MV-4-11 (cell line): ENCODE measurements at regions not wholly inside any gene's neighbourhood (a gene's known extent, or its start where the extent isn't known, plus 50 kb on each side); places are given as distances from the start of the nearest gene placed in this dataset.
A peak's percentile ranks its signal among the peaks of the same experiment; 100 is the strongest.
"Not testable (repeated sequence)": the region's sequence is repeated elsewhere in the genome, so short reads cannot be mapped to it uniquely, and the experiment has no call there.

ENCODE experiments used
- DNase-seq: peaks from one replicate; lab custom pipeline; 2025; lab: John Stamatoyannopoulos, UW

GRCh38 chr3:189375532-189375931 is 203.8 kb downstream of the TPRG1 start:
- DNase-seq: no peak

- no peak for DNase-seq
These were observed 211.9 kb downstream of the TPRG1 start for GRCh38 chr3:189383630-189384029.

- DNase-seq: not testable (repeated sequence)
These were observed 214.1 kb downstream of the TPRG1 start for GRCh38 chr3:189385880-189386279.

GRCh38 chr3:189386739-189387138 is 215.0 kb downstream of the TPRG1 start:
- no peak for DNase-seq

- DNase-seq: peak; percentile 81
These were observed 217.6 kb downstream of the TPRG1 start for GRCh38 chr3:189389346-189389745.

- peak; percentile 92 for DNase-seq
These were observed 221.8 kb downstream of the TPRG1 start for GRCh38 chr3:189393598-189393997.

GRCh38 chr3:189394599-189395121 is 222.9 kb downstream of the TPRG1 start:
- no peak for DNase-seq

GRCh38 chr3:189395825-189396224 is 224.1 kb downstream of the TPRG1 start:
- no peak for DNase-seq

- no peak for DNase-seq
These were observed 226.9 kb downstream of the TPRG1 start for GRCh38 chr3:189398656-189399055.

- DNase-seq: no peak
These were observed 229.4 kb downstream of the TPRG1 start for GRCh38 chr3:189401196-189401595.

GRCh38 chr3:189403194-189403593 is 228.0 kb upstream of the TP63 start:
- DNase-seq: no peak

- no peak for DNase-seq
These were observed 227.2 kb upstream of the TP63 start for GRCh38 chr3:189404024-189404423.

- DNase-seq: no peak
These were observed 226.2 kb upstream of the TP63 start for GRCh38 chr3:189404797-189405484.

- no peak for DNase-seq
These were observed 225.0 kb upstream of the TP63 start for GRCh38 chr3:189406148-189406547.

GRCh38 chr3:189410522-189410921 is 220.7 kb upstream of the TP63 start:
- DNase-seq: no peak

GRCh38 chr3:189419038-189419437 is 212.2 kb upstream of the TP63 start:
- no peak for DNase-seq

GRCh38 chr3:189419683-189420082 is 211.5 kb upstream of the TP63 start:
- DNase-seq: no peak

- no peak for DNase-seq
These were observed 206.3 kb upstream of the TP63 start for GRCh38 chr3:189424922-189425321.

GRCh38 chr3:189429019-189429418 is 202.2 kb upstream of the TP63 start:
- no peak for DNase-seq

- no peak for DNase-seq
These were observed 201.0 kb upstream of the TP63 start for GRCh38 chr3:189430166-189430565.

- DNase-seq: not testable (repeated sequence)
These were observed 188.9 kb upstream of the TP63 start for GRCh38 chr3:189442257-189442656.

GRCh38 chr3:189446959-189447560 is 184.1 kb upstream of the TP63 start:
- DNase-seq: no peak

- no peak for DNase-seq
These were observed 182.1 kb upstream of the TP63 start for GRCh38 chr3:189449084-189449483.

GRCh38 chr3:189455009-189455408 is 176.2 kb upstream of the TP63 start:
- DNase-seq: no peak
